T-helper 2 cell treated with Interferon-gamma antibody and Interleukin-4, amounts not matched to agents 5 μg/mL and 100 μg/mL, for 36 hours (primary cell): ENCODE measurements at regions not wholly inside any gene's neighbourhood (a gene's known extent, or its start where the extent isn't known, plus 50 kb on each side); places are given as distances from the start of the nearest gene placed in this dataset.

Experiments used
- DNase-seq: peaks from one replicate; pipeline ENCODE4 v3.0.0; 2021; ENCODE audit warnings: low spot score
- H3K27ac Mint-ChIP-seq: one replicate; pipeline ENCODE4 v1.8.0; 2021; ENCODE audit warnings: mild to moderate bottlenecking, mixed read lengths
- H3K27me3 Mint-ChIP-seq: one replicate; pipeline ENCODE4 v1.8.0; 2021; ENCODE audit warnings: low read depth, mixed read lengths
- H3K36me3 Mint-ChIP-seq: one replicate; pipeline ENCODE4 v1.8.0; 2021; ENCODE audit warnings: low read depth, mixed read lengths
- H3K4me1 Mint-ChIP-seq: one replicate; pipeline ENCODE4 v1.8.0; 2021; ENCODE audit warnings: low read depth, mixed read lengths
- H3K4me3 Mint-ChIP-seq: one replicate; pipeline ENCODE4 v1.8.0; 2022; ENCODE audit warnings: mild to moderate bottlenecking, moderate library complexity, mixed read lengths
- H3K9me3 Mint-ChIP-seq: one replicate; pipeline ENCODE4 v1.8.0; 2021; ENCODE audit warnings: mixed read lengths

- H3K36me3 Mint-ChIP-seq, result no peaks in the 10 kb centered on the region
- H3K27ac Mint-ChIP-seq, result no peak overlapping the region
- H3K9me3 Mint-ChIP-seq, result no peaks in the 10 kb centered on the region
- no peak overlapping the region for H3K4me3 Mint-ChIP-seq
- no peaks in the 10 kb centered on the region for H3K27me3 Mint-ChIP-seq
- H3K4me1 Mint-ChIP-seq, result no peaks in the 10 kb centered on the region
- no peak for DNase-seq
Observed at GRCh38 chr4:174038481-174038880, 245.0 kb downstream of the FBXO8 start.

- H3K9me3 Mint-ChIP-seq, result no peaks in the 10 kb centered on the region
- no peak overlapping the region for H3K4me3 Mint-ChIP-seq
- no peaks in the 10 kb centered on the region for H3K36me3 Mint-ChIP-seq
- H3K27ac Mint-ChIP-seq, result no peak overlapping the region
- H3K4me1 Mint-ChIP-seq, result no peaks in the 10 kb centered on the region
- no peak for DNase-seq
- no peaks in the 10 kb centered on the region for H3K27me3 Mint-ChIP-seq
Observed at GRCh38 chr4:174037631-174038030, 245.8 kb downstream of the FBXO8 start.

DNA sequence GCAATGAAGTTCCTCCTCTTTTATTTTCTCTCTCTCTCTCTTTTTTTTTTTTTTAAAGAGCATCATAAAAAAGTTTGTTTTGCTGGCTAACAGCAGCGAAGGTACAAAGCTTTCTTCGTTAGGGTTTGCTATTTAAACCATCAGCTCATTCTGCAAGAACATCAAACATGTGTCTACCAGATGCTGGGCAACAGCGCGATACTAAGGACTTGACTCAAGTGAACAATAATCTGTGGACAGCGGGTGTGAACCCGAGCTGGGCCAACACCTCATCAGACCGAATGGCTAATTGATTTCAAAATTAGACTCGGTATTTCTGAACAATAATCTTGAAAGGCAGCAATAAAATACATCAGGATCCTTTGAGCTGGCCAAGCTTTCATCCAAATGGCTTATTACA, 246.4 kb downstream of the FBXO8 start:
- Mint-ChIP-seq H3K4me3 (no peak overlapping the region), H3K36me3 (no peaks in the 10 kb centered on the region), H3K9me3 (no peaks in the 10 kb centered on the region), H3K27me3 (no peaks in the 10 kb centered on the region), H3K4me1 (no peaks in the 10 kb centered on the region), H3K27ac (no peak overlapping the region)
- DNase-seq, result no peak

DNA sequence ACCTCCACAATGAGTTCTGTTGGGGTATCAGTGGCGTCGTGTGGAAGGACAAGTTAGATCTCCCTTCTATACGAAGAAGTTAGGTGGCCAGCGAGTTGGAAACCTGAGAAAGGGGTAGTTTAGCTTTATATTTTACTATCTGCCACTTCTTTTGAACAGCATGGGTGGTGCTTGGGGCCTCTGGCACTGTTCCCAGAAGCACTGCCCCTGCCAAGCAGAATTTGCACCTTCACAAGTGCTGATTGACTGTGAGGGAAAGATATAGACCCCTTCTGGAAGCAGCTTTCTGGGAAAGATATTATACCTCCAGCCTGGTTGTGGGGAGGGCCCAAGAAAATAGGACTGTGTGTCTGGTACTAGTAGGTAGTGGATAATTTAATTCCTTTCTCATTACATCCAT, 246.9 kb downstream of the FBXO8 start:
- Mint-ChIP-seq H3K36me3 (no peaks in the 10 kb centered on the region), H3K9me3 (no peaks in the 10 kb centered on the region), H3K4me3 (no peak overlapping the region), H3K27me3 (no peaks in the 10 kb centered on the region), H3K4me1 (no peaks in the 10 kb centered on the region), H3K27ac (no peak overlapping the region)
- DNase-seq, result no peak

DNA sequence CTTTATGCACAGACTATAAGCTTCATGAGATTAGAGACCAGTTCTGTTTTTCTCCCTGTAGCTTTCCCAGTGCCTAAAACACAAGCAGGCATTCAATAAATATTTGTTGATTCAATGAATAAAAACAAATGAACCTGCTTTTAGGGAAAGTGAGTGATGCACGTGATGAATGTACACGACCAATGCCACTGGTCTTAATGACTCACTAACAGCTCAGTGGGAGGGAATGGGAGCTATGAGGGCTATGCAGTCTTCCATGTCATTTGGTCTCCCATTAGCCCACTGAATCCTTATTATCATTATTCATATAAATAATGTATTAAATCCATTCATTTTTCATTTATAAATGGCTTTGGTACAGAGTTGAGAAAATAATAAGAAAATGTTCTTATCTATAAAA, 247.4 kb downstream of the FBXO8 start:
- H3K4me3 Mint-ChIP-seq, result no peak overlapping the region
- no peaks in the 10 kb centered on the region for H3K27me3 Mint-ChIP-seq
- DNase-seq, result no peak

DNA sequence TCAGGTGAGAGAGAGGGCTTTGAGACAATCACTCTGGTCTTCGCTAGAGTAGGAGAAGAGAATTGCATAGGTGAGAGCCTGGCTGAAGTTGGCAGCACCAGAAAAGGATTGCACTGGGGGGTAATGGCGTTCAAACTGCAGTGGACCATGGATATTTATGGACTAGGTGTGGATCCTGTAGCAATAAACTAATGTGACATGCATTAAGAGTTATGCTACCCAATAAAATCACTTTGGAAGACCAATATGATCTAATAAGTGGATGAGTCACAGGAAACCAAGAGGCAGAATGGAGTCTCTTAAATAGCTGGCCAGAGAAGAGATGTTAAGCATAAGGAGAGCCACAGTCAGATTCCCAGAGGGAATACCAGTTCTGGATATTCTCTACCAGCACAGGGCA, 259.8 kb downstream of the FBXO8 start:
- no peak overlapping the region for H3K4me3 Mint-ChIP-seq
- no peak overlapping the region for H3K27ac Mint-ChIP-seq
- no peaks in the 10 kb centered on the region for H3K9me3 Mint-ChIP-seq
- H3K36me3 Mint-ChIP-seq, result no peaks in the 10 kb centered on the region
- H3K27me3 Mint-ChIP-seq, result no peaks in the 10 kb centered on the region
- H3K4me1 Mint-ChIP-seq, result no peaks in the 10 kb centered on the region
- no peak for DNase-seq

More for the DNA sequence above, 247.4 kb downstream of the FBXO8 start:
- no peaks in the 10 kb centered on the region for H3K9me3 Mint-ChIP-seq
- H3K27ac Mint-ChIP-seq, result no peak overlapping the region
- no peaks in the 10 kb centered on the region for H3K4me1 Mint-ChIP-seq
- no peaks in the 10 kb centered on the region for H3K36me3 Mint-ChIP-seq

GRCh38 chr4:174018236-174018635, 265.2 kb downstream of the FBXO8 start:
- H3K4me1 Mint-ChIP-seq, result no peaks in the 10 kb centered on the region
- H3K27me3 Mint-ChIP-seq, result no peaks in the 10 kb centered on the region
- no peaks in the 10 kb centered on the region for H3K36me3 Mint-ChIP-seq
- no peak overlapping the region for H3K4me3 Mint-ChIP-seq
- no peaks in the 10 kb centered on the region for H3K9me3 Mint-ChIP-seq
- no peak overlapping the region for H3K27ac Mint-ChIP-seq
- DNase-seq, result no peak

DNA sequence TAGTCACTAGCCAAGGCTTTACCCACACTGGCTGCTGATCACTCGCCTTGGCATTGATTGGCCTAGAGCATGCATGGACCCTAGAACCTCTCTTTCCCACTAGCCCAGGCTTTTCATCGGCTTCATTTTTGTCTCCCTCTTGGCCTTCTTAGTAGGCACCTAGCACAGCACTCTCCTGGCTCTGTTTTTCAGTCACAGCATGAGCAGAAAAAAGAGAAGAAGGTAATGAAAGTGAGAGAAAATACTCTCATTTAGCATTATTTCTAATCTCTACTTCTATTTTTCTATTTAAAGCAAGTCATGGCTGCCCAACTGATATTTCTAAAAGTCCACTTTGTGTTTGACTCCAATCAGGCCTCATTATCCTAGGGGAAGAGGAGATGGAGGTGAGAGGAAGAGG, 267.2 kb downstream of the FBXO8 start:
- Mint-ChIP-seq H3K36me3 (no peaks in the 10 kb centered on the region), H3K4me3 (no peak overlapping the region), H3K27me3 (no peaks in the 10 kb centered on the region), H3K9me3 (no peaks in the 10 kb centered on the region), H3K4me1 (no peaks in the 10 kb centered on the region), H3K27ac (no peak overlapping the region)
- no peak for DNase-seq

DNA sequence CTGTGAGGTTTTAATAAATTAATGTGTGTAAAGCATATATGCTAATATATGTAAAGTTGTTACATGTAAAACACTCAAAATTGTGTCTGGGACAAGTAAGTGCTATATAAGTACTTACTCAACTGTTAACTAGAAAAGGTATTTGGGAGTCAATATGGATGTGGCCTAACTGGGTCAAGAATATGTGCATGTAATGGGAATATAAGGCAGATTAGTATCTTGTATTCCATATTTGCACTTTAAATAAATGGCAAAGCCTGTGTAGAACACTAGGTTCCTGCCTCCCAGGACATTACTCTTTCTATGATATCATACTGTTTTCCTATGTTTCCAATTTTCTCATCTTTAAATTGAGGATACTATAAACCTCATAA, 270.6 kb downstream of the FBXO8 start:
- no peak for DNase-seq
- Mint-ChIP-seq H3K4me3 (no peak overlapping the region), H3K27me3 (no peaks in the 10 kb centered on the region), H3K27ac (no peak overlapping the region), H3K9me3 (no peaks in the 10 kb centered on the region), H3K4me1 (no peaks in the 10 kb centered on the region), H3K36me3 (no peaks in the 10 kb centered on the region)

DNA sequence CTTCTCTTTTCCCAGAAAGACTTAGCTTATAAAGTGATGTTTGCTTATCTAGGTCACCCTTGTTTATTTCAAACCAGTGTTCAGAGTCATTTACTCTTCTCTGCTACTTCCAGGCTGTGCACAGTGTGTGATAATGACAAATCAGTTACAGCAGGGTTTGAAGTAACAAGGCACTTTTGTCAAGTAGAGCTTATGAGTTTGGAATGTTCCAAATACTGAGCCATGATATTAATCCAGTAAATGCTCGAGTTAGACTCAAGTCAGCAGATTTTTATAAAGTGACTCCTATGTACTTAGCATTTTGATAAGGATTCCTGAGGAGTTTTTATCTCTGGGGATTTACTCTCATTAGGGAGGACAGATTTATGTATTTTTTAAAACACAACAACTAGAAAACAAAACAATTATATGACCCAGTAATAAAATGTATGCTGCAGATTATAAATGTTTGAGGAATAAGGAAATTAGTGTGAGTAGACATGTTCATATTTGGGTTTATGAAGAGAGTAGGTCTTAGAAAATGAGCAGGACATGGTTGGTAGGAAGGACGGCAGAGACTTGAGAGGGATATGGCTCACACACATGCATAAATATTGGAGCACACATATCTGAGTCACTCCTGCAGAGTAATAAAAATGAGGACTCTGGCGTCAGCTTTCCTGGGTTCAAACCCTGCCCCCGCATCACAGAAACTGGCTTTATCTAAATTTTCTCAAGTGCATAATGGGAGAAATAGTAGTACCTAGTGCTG, 271.2 kb downstream of the FBXO8 start:
- Mint-ChIP-seq H3K4me3 (no peak overlapping the region), H3K27me3 (no peaks in the 10 kb centered on the region)
- DNase-seq, result no peak

GRCh38 chr4:174010547-174010946, 272.9 kb downstream of the FBXO8 start:
- H3K4me3 Mint-ChIP-seq, result no peak overlapping the region
- H3K9me3 Mint-ChIP-seq, result no peaks in the 10 kb centered on the region
- H3K27me3 Mint-ChIP-seq, result no peaks in the 10 kb centered on the region
- no peak for DNase-seq
- no peaks in the 10 kb centered on the region for H3K4me1 Mint-ChIP-seq
- H3K36me3 Mint-ChIP-seq, result no peaks in the 10 kb centered on the region
- no peak overlapping the region for H3K27ac Mint-ChIP-seq

More for the DNA sequence above, 271.2 kb downstream of the FBXO8 start:
- H3K9me3 Mint-ChIP-seq, result no peaks in the 10 kb centered on the region
- H3K36me3 Mint-ChIP-seq, result no peaks in the 10 kb centered on the region
- H3K27ac Mint-ChIP-seq, result no peak overlapping the region
- H3K4me1 Mint-ChIP-seq, result no peaks in the 10 kb centered on the region

DNA sequence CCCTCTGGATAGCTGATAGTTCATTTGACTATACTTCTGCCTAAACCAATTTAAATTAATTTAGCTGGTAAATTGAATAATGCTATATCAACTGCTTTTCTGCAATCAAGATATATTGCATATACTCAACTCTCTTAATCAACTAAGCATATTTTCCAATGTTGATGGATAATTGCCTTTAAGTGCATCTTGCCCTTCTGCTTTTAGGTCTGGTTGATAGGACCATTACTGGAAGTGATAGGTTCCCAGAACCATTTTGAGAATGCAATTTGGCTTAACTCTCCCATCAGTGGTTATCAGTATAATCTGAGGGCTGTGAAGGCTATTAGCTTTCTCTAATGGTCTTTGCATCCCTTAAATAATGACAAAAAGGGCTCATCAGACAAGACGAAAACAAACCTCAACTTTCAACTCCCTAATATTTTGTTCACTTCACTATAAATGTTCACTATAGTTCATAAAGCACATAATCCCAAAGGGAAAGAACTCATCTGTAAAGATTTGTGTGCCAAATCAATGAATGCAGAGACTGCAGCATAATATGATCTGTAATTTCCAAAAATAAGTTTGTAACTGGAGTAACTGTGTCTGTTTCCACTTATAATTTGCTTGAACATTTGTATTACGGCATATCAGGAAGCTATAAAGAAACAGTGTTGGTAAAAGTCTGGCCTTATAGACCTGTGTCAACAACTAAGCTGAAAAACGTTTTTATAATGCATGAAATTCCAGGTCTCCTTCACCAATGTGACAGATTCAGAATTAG, 273.6 kb downstream of the FBXO8 start:
- Mint-ChIP-seq H3K9me3 (no peaks in the 10 kb centered on the region), H3K27ac (no peak overlapping the region), H3K27me3 (no peaks in the 10 kb centered on the region), H3K4me3 (no peak overlapping the region), H3K36me3 (no peaks in the 10 kb centered on the region), H3K4me1 (no peaks in the 10 kb centered on the region)
- DNase-seq, result no peak

DNA sequence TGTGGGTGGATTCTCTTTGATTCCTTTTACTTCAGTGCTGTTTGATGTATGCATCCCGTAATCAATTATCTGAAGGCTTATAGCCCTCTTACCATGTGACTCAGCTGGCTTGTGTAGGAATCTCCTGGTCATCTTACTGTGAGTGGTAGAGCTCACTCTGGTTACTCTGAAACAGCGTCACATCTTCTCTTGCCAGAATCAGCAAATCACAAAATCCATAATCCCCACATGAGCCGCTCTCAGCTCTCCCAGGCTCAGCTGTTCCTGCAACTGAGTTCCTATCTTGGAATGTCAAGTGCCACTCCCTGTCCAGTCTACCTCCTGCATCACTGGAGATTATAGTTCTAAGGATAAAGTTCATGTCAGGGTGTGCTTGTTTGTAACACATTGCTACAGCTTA, 278.0 kb downstream of the FBXO8 start:
- H3K4me3 Mint-ChIP-seq, result no peak overlapping the region
- H3K36me3 Mint-ChIP-seq, result no peaks in the 10 kb centered on the region
- no peaks in the 10 kb centered on the region for H3K9me3 Mint-ChIP-seq
- no peaks in the 10 kb centered on the region for H3K27me3 Mint-ChIP-seq
- H3K4me1 Mint-ChIP-seq, result no peaks in the 10 kb centered on the region
- no peak overlapping the region for H3K27ac Mint-ChIP-seq
- no peak for DNase-seq

DNA sequence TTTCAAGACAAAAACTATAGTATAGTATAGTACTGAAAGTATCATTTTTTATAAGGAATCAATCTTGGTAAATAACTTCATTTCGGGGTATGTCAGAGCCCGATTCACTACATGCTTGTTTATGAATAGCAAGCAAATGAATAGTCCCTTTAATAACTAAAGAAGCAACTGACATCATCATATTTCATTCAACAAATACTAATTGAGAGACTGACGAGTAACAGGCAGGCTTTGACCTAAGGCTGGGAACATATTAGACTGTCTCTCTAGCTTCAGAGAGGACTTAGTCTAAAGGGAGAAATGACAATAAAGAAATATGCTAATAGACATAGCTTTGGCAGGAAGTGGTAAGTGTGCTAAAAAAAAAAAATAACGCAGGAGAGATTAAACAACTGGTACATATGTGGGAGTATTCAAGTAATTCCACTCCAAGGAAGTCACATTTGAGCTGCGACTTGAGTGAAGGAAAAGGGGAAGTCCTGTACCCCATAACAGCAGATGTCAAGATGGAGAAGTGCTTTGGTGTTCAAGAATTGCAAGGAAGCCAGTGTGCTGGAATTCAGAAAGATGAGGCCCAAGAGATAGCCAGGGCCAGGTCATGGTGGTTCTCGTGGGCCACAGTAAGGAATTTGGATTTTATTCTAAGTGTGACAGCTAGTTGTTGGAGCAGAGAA, 284.9 kb downstream of the FBXO8 start:
- no peak overlapping the region for H3K4me3 Mint-ChIP-seq
- no peaks in the 10 kb centered on the region for H3K27me3 Mint-ChIP-seq

More for the DNA sequence above, 284.9 kb downstream of the FBXO8 start:
- no peak overlapping the region for H3K27ac Mint-ChIP-seq
- H3K4me1 Mint-ChIP-seq, result no peaks in the 10 kb centered on the region
- no peaks in the 10 kb centered on the region for H3K36me3 Mint-ChIP-seq
- no peak for DNase-seq
- no peaks in the 10 kb centered on the region for H3K9me3 Mint-ChIP-seq
